ENCODE measurements at regions not wholly inside any gene's neighbourhood (a gene's known extent, or its start where the extent isn't known, plus 50 kb on each side); places are given as distances from the start of the nearest gene placed in this dataset.

- TF ChIP-seq, protein P1, sequence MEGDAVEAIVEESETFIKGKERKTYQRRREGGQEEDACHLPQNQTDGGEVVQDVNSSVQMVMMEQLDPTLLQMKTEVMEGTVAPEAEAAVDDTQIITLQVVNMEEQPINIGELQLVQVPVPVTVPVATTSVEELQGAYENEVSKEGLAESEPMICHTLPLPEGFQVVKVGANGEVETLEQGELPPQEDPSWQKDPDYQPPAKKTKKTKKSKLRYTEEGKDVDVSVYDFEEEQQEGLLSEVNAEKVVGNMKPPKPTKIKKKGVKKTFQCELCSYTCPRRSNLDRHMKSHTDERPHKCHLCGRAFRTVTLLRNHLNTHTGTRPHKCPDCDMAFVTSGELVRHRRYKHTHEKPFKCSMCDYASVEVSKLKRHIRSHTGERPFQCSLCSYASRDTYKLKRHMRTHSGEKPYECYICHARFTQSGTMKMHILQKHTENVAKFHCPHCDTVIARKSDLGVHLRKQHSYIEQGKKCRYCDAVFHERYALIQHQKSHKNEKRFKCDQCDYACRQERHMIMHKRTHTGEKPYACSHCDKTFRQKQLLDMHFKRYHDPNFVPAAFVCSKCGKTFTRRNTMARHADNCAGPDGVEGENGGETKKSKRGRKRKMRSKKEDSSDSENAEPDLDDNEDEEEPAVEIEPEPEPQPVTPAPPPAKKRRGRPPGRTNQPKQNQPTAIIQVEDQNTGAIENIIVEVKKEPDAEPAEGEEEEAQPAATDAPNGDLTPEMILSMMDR (IDR thresholded peaks at IDR 0.05; ENCODE audit: insufficient read depth, low read depth, low read length): no peak
- no peak for TF ChIP-seq EZH2 (IDR thresholded peaks at IDR 0.05; ENCODE audit: insufficient read depth, low read length)
Measured at GRCh38 chr4:103887191-103887590, 167.4 kb upstream of the TACR3 start.
